Peyer's patch (tissue), 4 donors: ENCODE measurements at regions not wholly inside any gene's neighbourhood (a gene's known extent, or its start where the extent isn't known, plus 50 kb on each side); places are given as distances from the start of the nearest gene placed in this dataset.

Experiments used
- DNase-seq, 3 donors: peaks; one replicate each; pipeline ENCODE4 v3.0.0-alpha.2; 2017 to 2019
- H3K27ac ChIP-seq, 4 donors: fragments of 200-600 bp; sonication (generic); one replicate each; pipeline ENCODE4 v1.5.1; 2016 to 2019
- H3K27me3 ChIP-seq, 2 donors: fragments of 200-600 bp; sonication (generic); one replicate each; pipeline ENCODE4 v1.5.1; 2019
- H3K36me3 ChIP-seq, 3 donors: fragments of 200-600 bp; sonication (generic); one replicate each; pipeline ENCODE4 v1.5.1; 2016 to 2019
- H3K4me1 ChIP-seq, 4 donors: fragments of 200-600 bp; sonication (generic); one replicate each; pipeline ENCODE4 v1.5.1; 2016 to 2019
- H3K4me3 ChIP-seq, 4 donors: fragments of 200-600 bp; sonication (generic); 1 replicate in 3 of 4; 2 replicates in 1 of 4; pipeline ENCODE4 v1.5.1; 2016 to 2019; ENCODE audit warnings: mild to moderate bottlenecking in 1 of 4
- H3K9me3 ChIP-seq, 4 donors: fragments of 200-600 bp; sonication (generic); one replicate each; pipeline ENCODE4 v1.5.1; 2016 to 2019; ENCODE audit warnings: mild to moderate bottlenecking in 1 of 4
- CTCF ChIP-seq, 6 experiments: fragments of 450-650 bp in 4 of 6; fragments of 200-600 bp in 2 of 6; sonication (generic) in 1 of 6; IDR thresholded peaks; one replicate each; pipeline ENCODE4 v1.5.1; 2017 to 2019; ENCODE audit warnings: antibody characterized with exemption in 6 of 6, mild to moderate bottlenecking in 3 of 6, moderate library complexity in 1 of 6
- POLR2A ChIP-seq, 2 donors: fragments of 450-650 bp; IDR thresholded peaks; one replicate each; pipeline ENCODE4 v1.5.1; 2017; ENCODE audit warnings: antibody characterized with exemption in 2 of 2, mild to moderate bottlenecking in 2 of 2, moderate library complexity in 2 of 2

DNA sequence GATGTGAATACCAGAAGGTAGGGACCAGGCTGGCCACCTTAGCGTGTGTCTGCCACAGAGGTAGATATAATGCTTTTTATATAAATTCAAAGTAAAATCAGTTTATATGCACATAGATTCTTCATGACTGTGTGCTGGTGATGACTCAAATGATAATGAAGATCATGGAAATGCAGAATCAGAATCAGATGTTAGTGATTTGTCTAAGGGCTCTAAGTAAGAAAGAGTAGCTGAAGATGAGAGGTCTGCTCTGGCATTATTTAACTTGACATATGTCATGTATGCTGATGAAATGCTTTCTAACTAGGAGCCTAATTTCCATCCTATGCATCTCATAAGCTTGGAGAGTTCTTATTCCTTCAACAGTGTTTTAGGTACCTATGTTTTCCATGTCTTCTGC is 50.3 kb upstream of the DPH6 start:
- TF ChIP-seq CTCF (IDR thresholded peaks at IDR 0.05) = no peak
- TF ChIP-seq POLR2A (IDR thresholded peaks at IDR 0.05) = no peak
- Histone ChIP-seq H3K36me3 (no peaks in the 10 kb centered on the region), H3K27me3 (no peaks in the 10 kb centered on the region), H3K4me1 (no peaks in the 10 kb centered on the region), H3K9me3 (no peaks in the 10 kb centered on the region), H3K4me3 (no peak overlapping the region), H3K27ac (no peak overlapping the region)
- no peak for DNase-seq

- TF ChIP-seq CTCF (IDR thresholded peaks at IDR 0.05) (no peak), POLR2A (IDR thresholded peaks at IDR 0.05) (no peak)
- no peaks in the 10 kb centered on the region for H3K4me1 ChIP-seq
- DNase-seq = no peak
- no peaks in the 10 kb centered on the region for H3K36me3 ChIP-seq
- H3K27ac ChIP-seq = no peak overlapping the region
- no peak overlapping the region for H3K4me3 ChIP-seq
- H3K27me3 ChIP-seq = no peaks in the 10 kb centered on the region
- no peaks in the 10 kb centered on the region for H3K9me3 ChIP-seq
These were observed 56.9 kb upstream of the DPH6 start for GRCh38 chr15:35602836-35603235.

- no peaks in the 10 kb centered on the region for H3K9me3 ChIP-seq
- TF ChIP-seq CTCF (IDR thresholded peaks at IDR 0.05) = no peak
- no peak for TF ChIP-seq POLR2A (IDR thresholded peaks at IDR 0.05)
- no peaks in the 10 kb centered on the region for H3K36me3 ChIP-seq
- no peak overlapping the region for H3K27ac ChIP-seq
- no peaks in the 10 kb centered on the region for H3K27me3 ChIP-seq
- H3K4me1 ChIP-seq = no peaks in the 10 kb centered on the region
- no peak overlapping the region for H3K4me3 ChIP-seq
- no peak for DNase-seq
These were observed 57.3 kb upstream of the DPH6 start for GRCh38 chr15:35603301-35603700.

- Histone ChIP-seq H3K4me3 (no peak overlapping the region), H3K27ac (no peak overlapping the region), H3K27me3 (no peaks in the 10 kb centered on the region), H3K9me3 (no peaks in the 10 kb centered on the region), H3K4me1 (no peaks in the 10 kb centered on the region), H3K36me3 (no peaks in the 10 kb centered on the region)
- no peak for TF ChIP-seq CTCF (IDR thresholded peaks at IDR 0.05)
- TF ChIP-seq POLR2A (IDR thresholded peaks at IDR 0.05) = no peak
- DNase-seq = no peak
These were observed 57.9 kb upstream of the DPH6 start for GRCh38 chr15:35603856-35604255.

DNA sequence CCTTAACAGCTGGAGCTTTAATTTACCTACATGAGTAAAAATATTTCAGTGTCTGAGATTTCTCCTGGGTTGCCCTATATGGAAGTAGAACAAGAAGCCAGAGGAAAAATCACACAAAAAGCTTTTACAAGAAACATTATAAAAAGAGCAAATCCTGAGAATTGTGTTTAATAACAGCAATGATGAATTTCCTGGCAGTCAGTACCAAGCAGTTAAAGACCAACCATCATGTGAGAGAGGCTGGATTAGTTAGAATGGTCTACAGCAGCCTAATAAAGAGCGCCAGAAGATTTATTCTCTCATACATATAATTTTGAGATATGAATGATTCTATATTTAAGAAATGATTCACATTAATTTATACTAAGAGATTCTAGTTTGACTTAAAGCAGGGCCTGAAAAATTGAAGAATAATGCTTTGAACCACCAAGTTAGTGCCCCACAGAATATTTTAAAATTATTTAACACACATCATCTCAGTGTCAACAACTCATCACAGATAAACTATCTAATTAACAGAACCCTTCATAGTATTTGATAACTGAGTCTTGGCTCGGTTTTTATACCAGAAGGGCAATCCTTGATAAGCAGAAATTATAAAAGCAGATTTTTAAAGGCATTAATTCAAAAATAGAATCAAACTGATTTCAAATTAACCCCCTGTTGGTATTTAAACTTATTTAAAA is 59.9 kb upstream of the DPH6 start:
- Histone ChIP-seq H3K36me3 (no peaks in the 10 kb centered on the region), H3K27ac (no peak overlapping the region), H3K4me1 (no peaks in the 10 kb centered on the region), H3K9me3 (no peaks in the 10 kb centered on the region), H3K27me3 (no peaks in the 10 kb centered on the region), H3K4me3 (no peak overlapping the region)
- TF ChIP-seq POLR2A (IDR thresholded peaks at IDR 0.05) (no peak), CTCF (IDR thresholded peaks at IDR 0.05) (no peak)
- DNase-seq = no peak

GRCh38 chr15:35606450-35606779 is 60.5 kb upstream of the DPH6 start:
- Histone ChIP-seq H3K4me1 (no peaks in the 10 kb centered on the region), H3K27me3 (no peaks in the 10 kb centered on the region), H3K9me3 (no peaks in the 10 kb centered on the region), H3K36me3 (no peaks in the 10 kb centered on the region), H3K27ac (no peak overlapping the region), H3K4me3 (no peak overlapping the region)
- TF ChIP-seq POLR2A (IDR thresholded peaks at IDR 0.05) = no peak
- no peak for TF ChIP-seq CTCF (IDR thresholded peaks at IDR 0.05)
- no peak for DNase-seq
